ENCODE measurements at regions not wholly inside any gene's neighbourhood (a gene's known extent, or its start where the extent isn't known, plus 50 kb on each side); places are given as distances from the start of the nearest gene placed in this dataset.

- H3K4me1 Mint-ChIP-seq = peaks cover 21% of the 10 kb centered on the region
- H3K4me3 Mint-ChIP-seq = no peak overlapping the region
- H3K27me3 Mint-ChIP-seq (ENCODE audit: low read depth) = no peaks in the 10 kb centered on the region
- no peaks in the 10 kb centered on the region for H3K36me3 Mint-ChIP-seq
- H3K9me3 Mint-ChIP-seq = no peaks in the 10 kb centered on the region
- peak overlapping the region; percentile 56 for H3K27ac Mint-ChIP-seq
- DNase-seq (ENCODE audit: low spot score in 2 of 2, unreplicated experiment in 2 of 2) = no peak
- TF ChIP-seq, protein P1, sequence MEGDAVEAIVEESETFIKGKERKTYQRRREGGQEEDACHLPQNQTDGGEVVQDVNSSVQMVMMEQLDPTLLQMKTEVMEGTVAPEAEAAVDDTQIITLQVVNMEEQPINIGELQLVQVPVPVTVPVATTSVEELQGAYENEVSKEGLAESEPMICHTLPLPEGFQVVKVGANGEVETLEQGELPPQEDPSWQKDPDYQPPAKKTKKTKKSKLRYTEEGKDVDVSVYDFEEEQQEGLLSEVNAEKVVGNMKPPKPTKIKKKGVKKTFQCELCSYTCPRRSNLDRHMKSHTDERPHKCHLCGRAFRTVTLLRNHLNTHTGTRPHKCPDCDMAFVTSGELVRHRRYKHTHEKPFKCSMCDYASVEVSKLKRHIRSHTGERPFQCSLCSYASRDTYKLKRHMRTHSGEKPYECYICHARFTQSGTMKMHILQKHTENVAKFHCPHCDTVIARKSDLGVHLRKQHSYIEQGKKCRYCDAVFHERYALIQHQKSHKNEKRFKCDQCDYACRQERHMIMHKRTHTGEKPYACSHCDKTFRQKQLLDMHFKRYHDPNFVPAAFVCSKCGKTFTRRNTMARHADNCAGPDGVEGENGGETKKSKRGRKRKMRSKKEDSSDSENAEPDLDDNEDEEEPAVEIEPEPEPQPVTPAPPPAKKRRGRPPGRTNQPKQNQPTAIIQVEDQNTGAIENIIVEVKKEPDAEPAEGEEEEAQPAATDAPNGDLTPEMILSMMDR (IDR thresholded peaks at IDR 0.05; ENCODE audit: unreplicated experiment) = peak; percentile 59
Measured at GRCh38 chr4:126604268-126604867, 1028.4 kb upstream of the INTU start.

GRCh38 chr4:126610933-126611332 lies 1021.8 kb upstream of the INTU start:
- peaks cover 1% of the 10 kb centered on the region for H3K9me3 Mint-ChIP-seq
- H3K4me3 Mint-ChIP-seq = no peak overlapping the region
- DNase-seq (ENCODE audit: low spot score in 2 of 2, unreplicated experiment in 2 of 2) = no peak
- TF ChIP-seq, protein P1 (IDR thresholded peaks at IDR 0.05; ENCODE audit: unreplicated experiment) = no peak
- H3K4me1 Mint-ChIP-seq = peaks cover 11% of the 10 kb centered on the region
- H3K27ac Mint-ChIP-seq = no peak overlapping the region
- H3K36me3 Mint-ChIP-seq = no peaks in the 10 kb centered on the region
- H3K27me3 Mint-ChIP-seq (ENCODE audit: low read depth) = no peaks in the 10 kb centered on the region

GRCh38 chr4:126611900-126612299 lies 1020.9 kb upstream of the INTU start:
- Mint-ChIP-seq H3K27ac (no peak overlapping the region), H3K9me3 (peaks cover 7% of the 10 kb centered on the region), H3K4me3 (no peak overlapping the region), H3K36me3 (no peaks in the 10 kb centered on the region), H3K4me1 (peaks cover 5% of the 10 kb centered on the region), H3K27me3 (ENCODE audit: low read depth) (no peaks in the 10 kb centered on the region)
- DNase-seq (ENCODE audit: low spot score in 2 of 2, unreplicated experiment in 2 of 2) = no peak
- TF ChIP-seq, protein P1 (IDR thresholded peaks at IDR 0.05; ENCODE audit: unreplicated experiment) = no peak

DNA sequence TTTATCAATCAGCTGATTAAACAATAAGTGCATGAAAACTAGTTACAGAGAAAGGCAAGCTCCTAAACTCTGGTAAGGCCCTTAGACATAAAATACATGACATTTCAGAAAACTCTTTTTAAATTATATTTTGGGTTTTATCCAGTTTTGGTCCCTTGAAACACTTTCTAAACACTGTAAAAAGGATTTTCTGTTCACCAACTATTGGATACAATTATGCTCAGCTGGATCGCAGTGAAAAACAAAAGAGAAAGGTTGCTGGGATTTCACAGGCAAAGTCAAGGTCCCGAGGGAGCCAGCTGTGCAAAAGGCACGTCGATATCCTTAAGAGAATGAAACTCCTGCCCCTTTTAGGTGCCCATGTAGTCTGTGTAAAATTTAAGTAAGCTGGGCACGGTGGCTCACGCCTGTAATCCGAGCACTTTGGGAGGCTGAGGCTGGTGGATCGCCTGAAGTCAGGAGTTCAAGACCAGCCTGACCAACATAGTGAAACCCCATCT lies 1018.4 kb upstream of the INTU start:
- Mint-ChIP-seq H3K4me3 (no peak overlapping the region), H3K27ac (no peak overlapping the region), H3K36me3 (no peaks in the 10 kb centered on the region), H3K4me1 (no peaks in the 10 kb centered on the region), H3K27me3 (ENCODE audit: low read depth) (no peaks in the 10 kb centered on the region), H3K9me3 (peaks cover 18% of the 10 kb centered on the region)
- TF ChIP-seq, protein P1 (IDR thresholded peaks at IDR 0.05; ENCODE audit: unreplicated experiment) = no peak
- DNase-seq (ENCODE audit: low spot score in 2 of 2, unreplicated experiment in 2 of 2) = no peak

DNA sequence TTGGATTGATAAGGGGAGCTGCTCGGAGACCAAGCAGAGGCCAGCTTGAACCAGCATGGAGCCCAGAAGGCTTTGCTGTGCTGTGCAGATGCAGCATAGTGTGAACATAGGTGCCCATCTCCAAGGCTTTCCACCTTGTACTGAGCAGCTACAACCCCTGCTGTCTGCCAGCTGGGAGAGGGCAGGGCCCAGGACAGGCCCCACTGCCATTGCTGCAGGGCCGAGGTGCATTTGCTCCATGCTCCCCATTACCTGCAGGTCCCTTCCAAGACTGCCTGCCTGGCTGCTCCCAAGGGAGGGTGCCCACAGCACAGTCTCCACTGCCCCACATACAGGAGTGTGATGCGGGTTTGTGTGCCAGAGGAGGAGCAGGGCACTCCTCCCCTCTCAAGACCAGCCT lies 1016.0 kb upstream of the INTU start:
- H3K4me1 Mint-ChIP-seq = no peaks in the 10 kb centered on the region
- H3K4me3 Mint-ChIP-seq = no peak overlapping the region
- H3K36me3 Mint-ChIP-seq = no peaks in the 10 kb centered on the region
- no peak overlapping the region for H3K27ac Mint-ChIP-seq
- no peak for DNase-seq (ENCODE audit: low spot score in 2 of 2, unreplicated experiment in 2 of 2)
- TF ChIP-seq, protein P1 (IDR thresholded peaks at IDR 0.05; ENCODE audit: unreplicated experiment) = no peak
- peaks cover 22% of the 10 kb centered on the region for H3K9me3 Mint-ChIP-seq
- no peaks in the 10 kb centered on the region for H3K27me3 Mint-ChIP-seq (ENCODE audit: low read depth)
